PFSK-1 (cell line): ENCODE measurements at regions not wholly inside any gene's neighbourhood (a gene's known extent, or its start where the extent isn't known, plus 50 kb on each side); places are given as distances from the start of the nearest gene placed in this dataset.

Experiments used
- FOXP2 ChIP-seq: optimal IDR thresholded peaks from 2 replicates; pipeline ENCODE3; 2011; ENCODE audit warnings: borderline replicate concordance, control low read depth, inconsistent platforms; ENCODE audit not compliant: insufficient read depth; ENCODE audit errors: extremely low read length, extremely low read depth
- POLR2AphosphoS5 ChIP-seq: IDR thresholded peaks from 2 replicates; pipeline ENCODE4 v1.6.1; 2012; ENCODE audit warnings: low read depth, mild to moderate bottlenecking, control low read depth, low read length, moderate library complexity
- REST ChIP-seq, 2 experiments: IDR thresholded peaks; 2 replicates each; pipeline versions ENCODE4 v1.6.1 to v1.8.0; 2011 to 2012; ENCODE audit warnings: low read depth in 2 of 2, low read length in 2 of 2, control low read depth in 1 of 2, inconsistent platforms in 1 of 2, mild to moderate bottlenecking in 1 of 2, moderate library complexity in 1 of 2; ENCODE audit not compliant: insufficient read depth in 1 of 2
- SIN3A ChIP-seq: IDR thresholded peaks from 2 replicates; pipeline ENCODE4 v1.6.1; 2012; ENCODE audit warnings: mild to moderate bottlenecking, low read length, moderate library complexity, borderline replicate concordance; ENCODE audit not compliant: insufficient read depth
- TAF1 ChIP-seq: IDR thresholded peaks from 2 replicates; pipeline ENCODE4 v1.6.1; 2012; ENCODE audit warnings: low read length, control low read depth, borderline replicate concordance; ENCODE audit not compliant: insufficient read depth

GRCh38 chr1:219713981-219714381 lies 101.1 kb upstream of the ZC3H11B start:
- TF ChIP-seq FOXP2 (no peak), TAF1 (no peak), POLR2AphosphoS5 (no peak), SIN3A (no peak), REST (IDR thresholded peaks at IDR 0.05; ENCODE audit: insufficient read depth in 1 of 2, low read depth in 2 of 2, low read length in 2 of 2) (no peak)

GRCh38 chr1:219712506-219712905 lies 99.6 kb upstream of the ZC3H11B start:
- no peak for TF ChIP-seq REST (IDR thresholded peaks at IDR 0.05; ENCODE audit: insufficient read depth in 1 of 2, low read depth in 2 of 2, low read length in 2 of 2)
- no peak for TF ChIP-seq POLR2AphosphoS5
- TF ChIP-seq SIN3A: no peak
- no peak for TF ChIP-seq TAF1
- no peak for TF ChIP-seq FOXP2

- no peak for TF ChIP-seq REST (IDR thresholded peaks at IDR 0.05; ENCODE audit: insufficient read depth in 1 of 2, low read depth in 2 of 2, low read length in 2 of 2)
- no peak for TF ChIP-seq TAF1
- no peak for TF ChIP-seq POLR2AphosphoS5
- TF ChIP-seq SIN3A: no peak
- TF ChIP-seq FOXP2: no peak
These were observed 97.8 kb upstream of the ZC3H11B start for GRCh38 chr1:219710529-219711194.

GRCh38 chr1:219708919-219709543 lies 96.1 kb upstream of the ZC3H11B start:
- TF ChIP-seq FOXP2 (no peak), TAF1 (no peak), REST (IDR thresholded peaks at IDR 0.05; ENCODE audit: insufficient read depth in 1 of 2, low read depth in 2 of 2, low read length in 2 of 2) (no peak), SIN3A (no peak), POLR2AphosphoS5 (no peak)
